ENCODE measurements at regions not wholly inside any gene's neighbourhood (a gene's known extent, or its start where the extent isn't known, plus 50 kb on each side); places are given as distances from the start of the nearest gene placed in this dataset.

- DNase-seq (ENCODE audit: low read depth in 2 of 2) = no peak
Measured at GRCh38 chr2:228653884-228654283, 472.4 kb upstream of the SPHKAP start.

- no peak for DNase-seq (ENCODE audit: low read depth in 2 of 2)
Measured at GRCh38 chr2:228652366-228652765, 470.9 kb upstream of the SPHKAP start.

GRCh38 chr2:228649876-228650275 is 468.4 kb upstream of the SPHKAP start:
- no peak for DNase-seq (ENCODE audit: low read depth in 2 of 2)

GRCh38 chr2:228649447-228649846 is 468.0 kb upstream of the SPHKAP start:
- no peak for DNase-seq (ENCODE audit: low read depth in 2 of 2)

- DNase-seq (ENCODE audit: low read depth in 2 of 2) = no peak
Measured at GRCh38 chr2:228648541-228648940, 467.1 kb upstream of the SPHKAP start.

GRCh38 chr2:228646061-228646460 is 464.6 kb upstream of the SPHKAP start:
- no peak for DNase-seq (ENCODE audit: low read depth in 2 of 2)

GRCh38 chr2:228644199-228644598 is 462.7 kb upstream of the SPHKAP start:
- DNase-seq (ENCODE audit: low read depth in 2 of 2) = no peak

GRCh38 chr2:228642861-228643260 is 461.4 kb upstream of the SPHKAP start:
- no peak for DNase-seq (ENCODE audit: low read depth in 2 of 2)

GRCh38 chr2:228630786-228631185 is 449.3 kb upstream of the SPHKAP start:
- DNase-seq (ENCODE audit: low read depth in 2 of 2) = no peak

GRCh38 chr2:228629251-228629650 is 447.8 kb upstream of the SPHKAP start:
- no peak for DNase-seq (ENCODE audit: low read depth in 2 of 2)

GRCh38 chr2:228628682-228629081 is 447.2 kb upstream of the SPHKAP start:
- no peak for DNase-seq (ENCODE audit: low read depth in 2 of 2)

- DNase-seq (ENCODE audit: low read depth in 2 of 2) = no peak
Measured at GRCh38 chr2:228627510-228627909, 446.0 kb upstream of the SPHKAP start.

GRCh38 chr2:228625481-228625880 is 444.0 kb upstream of the SPHKAP start:
- no peak for DNase-seq (ENCODE audit: low read depth in 2 of 2)

GRCh38 chr2:228624733-228625132 is 443.2 kb upstream of the SPHKAP start:
- DNase-seq (ENCODE audit: low read depth in 2 of 2) = no peak

GRCh38 chr2:228615496-228615895 is 434.0 kb upstream of the SPHKAP start:
- no peak for DNase-seq (ENCODE audit: low read depth in 2 of 2)

- DNase-seq (ENCODE audit: low read depth in 2 of 2) = no peak
Measured at GRCh38 chr2:228614741-228615140, 433.3 kb upstream of the SPHKAP start.

- DNase-seq (ENCODE audit: low read depth in 2 of 2) = peak in 1 of 2 donors; percentile 1
Measured at GRCh38 chr2:228613133-228613850, 431.8 kb upstream of the SPHKAP start.

- no peak for DNase-seq (ENCODE audit: low read depth in 2 of 2)
Measured at GRCh38 chr2:228611171-228611570, 429.7 kb upstream of the SPHKAP start.

- no peak for DNase-seq (ENCODE audit: low read depth in 2 of 2)
Measured at GRCh38 chr2:228602288-228602687, 420.8 kb upstream of the SPHKAP start.

- no peak for DNase-seq (ENCODE audit: low read depth in 2 of 2)
Measured at GRCh38 chr2:228600265-228600664, 418.8 kb upstream of the SPHKAP start.

- DNase-seq (ENCODE audit: low read depth in 2 of 2) = no peak
Measured at GRCh38 chr2:228599781-228600180, 418.3 kb upstream of the SPHKAP start.

GRCh38 chr2:228599297-228599696 is 417.8 kb upstream of the SPHKAP start:
- DNase-seq (ENCODE audit: low read depth in 2 of 2) = no peak

- DNase-seq (ENCODE audit: low read depth in 2 of 2) = no peak
Measured at GRCh38 chr2:228597032-228597431, 415.5 kb upstream of the SPHKAP start.

- no peak for DNase-seq (ENCODE audit: low read depth in 2 of 2)
Measured at GRCh38 chr2:228594012-228594411, 412.5 kb upstream of the SPHKAP start.
